Transverse colon (tissue), 4 donors: ENCODE measurements at regions not wholly inside any gene's neighbourhood (a gene's known extent, or its start where the extent isn't known, plus 50 kb on each side); places are given as distances from the start of the nearest gene placed in this dataset.

Experiments
- DNase-seq: peaks from one replicate; pipeline ENCODE4 v3.0.0-alpha.2; 2019
- H3K27ac ChIP-seq, 4 donors: fragments of 200-600 bp; sonication (generic); 2 replicates each; pipeline ENCODE4 v1.5.1; 2016 to 2018; ENCODE audit warnings: inconsistent platforms in 4 of 4
- H3K27me3 ChIP-seq: fragments of 200-600 bp; sonication (generic); 2 replicates; pipeline ENCODE4 v1.5.1; 2017; ENCODE audit warnings: inconsistent platforms
- H3K36me3 ChIP-seq, 4 donors: fragments of 200-600 bp; sonication (generic); 2 replicates each; pipeline ENCODE4 v1.5.1; 2017 to 2019; ENCODE audit warnings: inconsistent platforms in 4 of 4
- H3K4me1 ChIP-seq, 4 donors: fragments of 200-600 bp; sonication (generic); 2 replicates each; pipeline ENCODE4 v1.5.1; 2017 to 2020; ENCODE audit warnings: inconsistent platforms in 4 of 4
- H3K4me3 ChIP-seq, 4 donors: fragments of 200-600 bp; sonication (generic); 1 replicate in 1 of 4; 2 replicates in 3 of 4; pipeline versions ENCODE4 v1.5.1 to v1.6.1; 2017 to 2019; ENCODE audit warnings: inconsistent platforms in 4 of 4
- H3K9me3 ChIP-seq, 2 donors: fragments of 200-600 bp; sonication (generic); 2 replicates each; pipeline ENCODE4 v1.5.1; 2017 to 2019; ENCODE audit warnings: inconsistent platforms in 2 of 2
- CTCF ChIP-seq, 5 experiments: fragments of 200-600 bp in 3 of 5; fragments of 450-650 bp in 2 of 5; sonication (generic) in 3 of 5; IDR thresholded peaks; 1 replicate in 2 of 5; 2 replicates in 3 of 5; pipeline ENCODE4 v1.5.1; 2016 to 2017; ENCODE audit warnings: antibody characterized with exemption in 5 of 5, inconsistent platforms in 3 of 5, mild to moderate bottlenecking in 2 of 5, moderate library complexity in 1 of 5
- EP300 ChIP-seq: sonication (generic); formaldehyde crosslinking; IDR thresholded peaks from one replicate; pipeline ENCODE4 v1.6.1; 2017; ENCODE audit warnings: antibody characterized with exemption, low read depth
- POLR2A ChIP-seq: fragments of 450-650 bp; IDR thresholded peaks from one replicate; pipeline ENCODE4 v1.6.1; 2016; ENCODE audit warnings: antibody characterized with exemption, mild to moderate bottlenecking, moderate library complexity
- POLR2AphosphoS5 ChIP-seq, 3 donors: sonication (generic); formaldehyde crosslinking; IDR thresholded peaks; one replicate each; pipeline ENCODE4 v1.6.1; 2016; ENCODE audit warnings: antibody characterized with exemption in 3 of 3
- WGBS, 2 donors: methylation state at CpG; one replicate each; pipeline ENCODE4 v1.1.5; 2018; ENCODE audit warnings: low coverage in 1 of 2; 5-methylcytosine and 5-hydroxymethylcytosine counted together
- in situ Hi-C, 4 donors: fragments of 200-750 bp; cut with MboI; loops; one replicate each; pipeline versions ENCODE4 v1.15.0 to v1.15.1; 2017; ENCODE audit warnings: low sequenced_read_pairs in 3 of 4, low pct_ligation_motif_present in 1 of 4, low pct_unique_long_range_greater_than_20kb in 1 of 4
- intact Hi-C: fragments of 100-400 bp; cut with DNase I; formaldehyde crosslinking; loops from one replicate; pipeline ENCODE4 v1.15.1; 2023; ENCODE audit warnings: low total_unique reads

DNA sequence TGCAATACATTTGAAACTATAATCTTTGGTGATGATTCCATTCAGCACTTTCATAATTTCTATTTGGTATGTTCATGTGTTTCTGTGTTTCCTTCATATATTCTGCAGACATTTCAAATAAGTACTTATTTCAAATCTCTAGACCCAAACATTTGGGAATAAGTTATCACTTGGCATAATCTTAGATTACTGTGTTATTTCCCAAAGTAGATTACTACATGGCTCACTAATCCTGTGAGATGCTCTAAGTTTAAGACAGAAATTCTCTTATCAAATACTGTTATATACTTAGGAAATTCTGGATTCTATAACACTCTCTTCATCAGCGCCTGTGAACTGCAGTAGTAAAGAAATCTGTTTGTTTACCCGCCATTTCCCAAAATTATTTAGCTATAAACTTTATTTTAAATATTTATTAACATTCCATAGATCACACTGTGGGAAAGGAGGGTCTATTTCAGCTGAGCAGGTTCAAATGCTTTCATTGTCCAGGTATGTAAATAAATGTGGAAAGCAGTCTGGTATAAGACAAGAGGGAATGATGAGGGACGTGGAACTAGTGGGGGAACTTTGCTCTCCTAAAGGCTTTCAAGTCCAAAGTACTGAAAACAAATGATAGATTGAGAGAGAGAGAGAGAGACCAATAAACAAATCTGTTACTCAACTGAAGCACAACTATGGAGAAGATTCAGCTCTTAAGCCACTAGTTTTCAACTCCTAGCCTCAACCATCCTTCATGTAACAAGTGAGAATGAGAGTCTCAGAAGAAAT lies 61.8 kb upstream of the TOM1L1 start:
- no peak overlapping the region for H3K27ac ChIP-seq
- intact Hi-C loops (no loop called here), in situ Hi-C loops (loop anchor here in 1 of 4 donors (25.0 kb wide), 1 partner anchor 102 kb away; no protein-coding TSS in a partner anchor)
- H3K36me3 ChIP-seq: no peaks in the 10 kb centered on the region
- DNase-seq: no peak
- H3K9me3 ChIP-seq: no peaks in the 10 kb centered on the region
- 39 to 58% methylated on average over 3 of the region's 3 CpGs for WGBS, 2 donors
- no peaks in the 10 kb centered on the region for H3K4me1 ChIP-seq
- H3K27me3 ChIP-seq: no peaks in the 10 kb centered on the region
- H3K4me3 ChIP-seq: no peak overlapping the region
- TF ChIP-seq CTCF (IDR thresholded peaks at IDR 0.05) (no peak), POLR2A (no peak), POLR2AphosphoS5 (IDR thresholded peaks at IDR 0.05) (no peak), EP300 (no peak)

- no peak overlapping the region for H3K4me3 ChIP-seq
- 100% methylated on average over 1 of the region's 1 CpG; no CpG with 5 or more reads in 1 of the 2 donors for WGBS, 2 donors
- no peak for DNase-seq
- H3K36me3 ChIP-seq: no peaks in the 10 kb centered on the region
- no peak overlapping the region for H3K27ac ChIP-seq
- no peaks in the 10 kb centered on the region for H3K27me3 ChIP-seq
- H3K4me1 ChIP-seq: no peaks in the 10 kb centered on the region
- in situ Hi-C loops: loop anchor here in 1 of 4 donors (25.0 kb wide), 1 partner anchor 102 kb away; no protein-coding TSS in a partner anchor
- intact Hi-C loops: no loop called here
- no peaks in the 10 kb centered on the region for H3K9me3 ChIP-seq
- TF ChIP-seq POLR2AphosphoS5 (IDR thresholded peaks at IDR 0.05) (no peak), POLR2A (no peak), CTCF (IDR thresholded peaks at IDR 0.05) (no peak), EP300 (no peak)
Observed at GRCh38 chr17:54839447-54839846, 61.2 kb upstream of the TOM1L1 start.

GRCh38 chr17:54840885-54841591 lies 59.6 kb upstream of the TOM1L1 start:
- Histone ChIP-seq H3K9me3 (no peaks in the 10 kb centered on the region), H3K4me3 (no peak overlapping the region), H3K27ac (no peak overlapping the region), H3K4me1 (no peaks in the 10 kb centered on the region), H3K36me3 (no peaks in the 10 kb centered on the region), H3K27me3 (no peaks in the 10 kb centered on the region)
- WGBS, 2 donors: 34 to 48% methylated on average over 2 to 4 of the region's 4 CpGs
- in situ Hi-C loops: loop anchor here in 1 of 4 donors (25.0 kb wide), 1 partner anchor 104 kb away; no protein-coding TSS in a partner anchor
- intact Hi-C loops: loop anchor here (5.0 kb wide), 1 partner anchor 1879 kb away; no protein-coding TSS in a partner anchor
- TF ChIP-seq EP300 (no peak), POLR2AphosphoS5 (IDR thresholded peaks at IDR 0.05) (no peak), POLR2A (no peak), CTCF (IDR thresholded peaks at IDR 0.05) (no peak)
- no peak for DNase-seq

DNA sequence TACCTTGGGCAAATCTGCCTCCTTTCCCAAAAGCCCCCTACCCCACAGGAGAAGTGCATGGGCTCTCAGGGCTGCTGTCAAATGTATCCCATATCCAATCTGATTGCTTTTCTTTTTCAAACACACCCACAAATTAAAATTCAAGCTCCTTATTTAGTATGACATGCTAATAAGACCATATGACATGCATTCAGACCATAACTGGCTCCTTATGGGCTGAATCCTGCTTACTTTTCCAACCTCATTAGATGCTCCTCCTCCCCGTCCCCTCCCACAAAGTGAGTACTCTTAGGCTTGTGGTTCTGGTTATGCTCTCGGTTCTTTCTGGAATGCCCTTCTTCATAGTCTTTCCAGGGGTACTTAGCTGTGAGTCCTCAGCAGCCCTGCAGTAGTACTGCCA lies 59.0 kb upstream of the TOM1L1 start:
- Histone ChIP-seq H3K27me3 (no peaks in the 10 kb centered on the region), H3K36me3 (no peaks in the 10 kb centered on the region), H3K27ac (no peak overlapping the region), H3K4me3 (no peak overlapping the region), H3K9me3 (no peaks in the 10 kb centered on the region), H3K4me1 (no peaks in the 10 kb centered on the region)
- intact Hi-C loops: loop anchor here (5.0 kb wide), 1 partner anchor 1879 kb away; no protein-coding TSS in a partner anchor
- no peak for DNase-seq
- in situ Hi-C loops: loop anchor here in 1 of 4 donors (25.0 kb wide), 1 partner anchor 104 kb away; no protein-coding TSS in a partner anchor
- TF ChIP-seq CTCF (IDR thresholded peaks at IDR 0.05): no peak
- no peak for TF ChIP-seq EP300
- TF ChIP-seq POLR2A: no peak
- TF ChIP-seq POLR2AphosphoS5 (IDR thresholded peaks at IDR 0.05): no peak
- 76 to 86% methylated on average over 1 to 2 of the region's 2 CpGs for WGBS, 2 donors
